ENCODE measurements at regions not wholly inside any gene's neighbourhood (a gene's known extent, or its start where the extent isn't known, plus 50 kb on each side); places are given as distances from the start of the nearest gene placed in this dataset.

DNA sequence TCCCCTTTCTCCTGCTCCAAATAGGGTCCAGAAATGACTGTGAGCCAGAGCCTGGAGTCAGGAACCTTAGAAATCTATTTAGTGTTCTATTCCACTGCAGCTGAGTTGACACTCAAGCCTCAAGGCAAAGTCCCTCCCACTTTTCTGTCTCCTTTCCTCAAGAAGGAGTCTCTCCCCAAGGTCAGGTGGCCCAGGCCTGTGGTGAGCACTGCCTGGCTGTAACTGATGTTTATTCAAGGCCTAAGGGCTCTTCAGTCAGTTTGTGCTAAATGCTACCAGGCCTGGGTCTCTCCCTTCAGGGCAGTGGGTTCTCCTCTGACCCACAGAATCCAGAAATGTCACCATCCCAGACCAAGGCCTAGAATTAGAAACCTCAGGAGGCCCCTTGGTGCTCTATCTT lies 1042.9 kb upstream of the EPHA7 start:
- TF ChIP-seq, protein P1, sequence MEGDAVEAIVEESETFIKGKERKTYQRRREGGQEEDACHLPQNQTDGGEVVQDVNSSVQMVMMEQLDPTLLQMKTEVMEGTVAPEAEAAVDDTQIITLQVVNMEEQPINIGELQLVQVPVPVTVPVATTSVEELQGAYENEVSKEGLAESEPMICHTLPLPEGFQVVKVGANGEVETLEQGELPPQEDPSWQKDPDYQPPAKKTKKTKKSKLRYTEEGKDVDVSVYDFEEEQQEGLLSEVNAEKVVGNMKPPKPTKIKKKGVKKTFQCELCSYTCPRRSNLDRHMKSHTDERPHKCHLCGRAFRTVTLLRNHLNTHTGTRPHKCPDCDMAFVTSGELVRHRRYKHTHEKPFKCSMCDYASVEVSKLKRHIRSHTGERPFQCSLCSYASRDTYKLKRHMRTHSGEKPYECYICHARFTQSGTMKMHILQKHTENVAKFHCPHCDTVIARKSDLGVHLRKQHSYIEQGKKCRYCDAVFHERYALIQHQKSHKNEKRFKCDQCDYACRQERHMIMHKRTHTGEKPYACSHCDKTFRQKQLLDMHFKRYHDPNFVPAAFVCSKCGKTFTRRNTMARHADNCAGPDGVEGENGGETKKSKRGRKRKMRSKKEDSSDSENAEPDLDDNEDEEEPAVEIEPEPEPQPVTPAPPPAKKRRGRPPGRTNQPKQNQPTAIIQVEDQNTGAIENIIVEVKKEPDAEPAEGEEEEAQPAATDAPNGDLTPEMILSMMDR (IDR thresholded peaks at IDR 0.05; ENCODE audit: insufficient read depth, low read depth, low read length), result no peak
- TF ChIP-seq EZH2 (IDR thresholded peaks at IDR 0.05; ENCODE audit: insufficient read depth, low read length), result no peak

All from astrocyte (in vitro differentiated cells and primary cell).